ENCODE measurements at regions not wholly inside any gene's neighbourhood (a gene's known extent, or its start where the extent isn't known, plus 50 kb on each side); places are given as distances from the start of the nearest gene placed in this dataset.

DNA sequence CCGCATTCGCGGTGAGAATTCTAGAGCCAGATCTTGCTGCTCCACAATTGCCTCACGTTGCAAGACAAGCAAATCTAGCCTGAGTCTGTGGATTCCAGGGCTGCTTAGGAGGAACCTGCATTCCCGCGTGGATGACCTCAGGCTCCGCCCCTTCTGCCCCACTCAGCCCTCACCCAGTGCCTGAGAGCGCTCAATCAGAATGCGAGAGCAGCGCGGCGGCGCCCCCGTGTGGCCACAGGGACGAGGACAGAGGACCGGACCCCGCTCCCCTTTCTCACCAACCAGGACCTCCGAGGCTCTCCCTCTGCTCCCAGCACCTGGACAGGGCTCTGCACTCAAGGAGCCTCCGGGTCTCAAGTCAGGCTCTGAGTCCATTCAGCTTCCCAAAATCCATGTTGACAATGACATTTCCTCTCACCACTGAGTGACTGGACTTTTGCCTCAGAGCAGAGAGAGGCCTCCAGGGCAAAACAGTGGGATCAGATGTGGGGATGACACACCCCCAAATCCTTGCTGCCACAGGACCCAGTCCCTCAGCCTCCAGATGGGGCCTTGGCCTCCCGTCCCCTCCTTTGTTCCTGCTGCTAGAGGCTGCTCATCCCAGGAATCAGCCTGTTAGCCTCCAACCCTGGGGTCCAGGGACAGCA lies 52.0 kb downstream of the RPP21 start:
- peak; percentile 58 for DNase-seq (ENCODE audit: low read depth)
- peak; percentile 84 for TF ChIP-seq CTCF (IDR thresholded peaks at IDR 0.05; ENCODE audit: insufficient read depth, low read length)
- H3K4me3 ChIP-seq (ENCODE audit: low read depth, low read length), result no peak overlapping the region

- no peak overlapping the region for H3K4me3 ChIP-seq (ENCODE audit: low read depth, low read length)
- DNase-seq (ENCODE audit: low read depth), result no peak
- no peak for TF ChIP-seq CTCF (IDR thresholded peaks at IDR 0.05; ENCODE audit: insufficient read depth, low read length)
These were observed 52.7 kb downstream of the RPP21 start for GRCh38 chr6:30397697-30398096.

GRCh38 chr6:30399390-30400058 lies 54.6 kb downstream of the RPP21 start:
- no peak for TF ChIP-seq CTCF (IDR thresholded peaks at IDR 0.05; ENCODE audit: insufficient read depth, low read length)
- DNase-seq (ENCODE audit: low read depth), result peak; percentile 2
- no peak overlapping the region for H3K4me3 ChIP-seq (ENCODE audit: low read depth, low read length)

- no peak for DNase-seq (ENCODE audit: low read depth)
- no peak for TF ChIP-seq CTCF (IDR thresholded peaks at IDR 0.05; ENCODE audit: insufficient read depth, low read length)
- no peak overlapping the region for H3K4me3 ChIP-seq (ENCODE audit: low read depth, low read length)
These were observed 61.0 kb downstream of the RPP21 start for GRCh38 chr6:30405934-30406333.

GRCh38 chr6:30409184-30409583 lies 64.2 kb downstream of the RPP21 start:
- DNase-seq (ENCODE audit: low read depth), result no peak
- H3K4me3 ChIP-seq (ENCODE audit: low read depth, low read length), result no peak overlapping the region
- TF ChIP-seq CTCF (IDR thresholded peaks at IDR 0.05; ENCODE audit: insufficient read depth, low read length), result no peak

- peak; percentile 39 for DNase-seq (ENCODE audit: low read depth)
- no peak overlapping the region for H3K4me3 ChIP-seq (ENCODE audit: low read depth, low read length)
- peak; percentile 85 for TF ChIP-seq CTCF (IDR thresholded peaks at IDR 0.05; ENCODE audit: insufficient read depth, low read length)
These were observed 66.7 kb downstream of the RPP21 start for GRCh38 chr6:30411515-30412207.

All from fibroblast of the aortic adventitia (primary cell).